A549 (cell line): ENCODE measurements at regions not wholly inside any gene's neighbourhood (a gene's known extent, or its start where the extent isn't known, plus 50 kb on each side); places are given as distances from the start of the nearest gene placed in this dataset.

Source experiments
- ATAC-seq, 2 experiments: fragments of 200-7000 bp in 1 of 2; fragments of >200 bp in 1 of 2; cut with Nextera tagmentation in 1 of 2; cut with Tn5 transposase in 1 of 2; 3 replicates each; pipeline versions ENCODE4 v1.8.0 to v1.9.1; 2018 to 2020; ENCODE audit warnings: mild to moderate bottlenecking in 1 of 2, moderate library complexity in 1 of 2
- CTCF ChIA-PET: fragments of 300-600 bp; sonication (Branson Sonifier 250); formaldehyde crosslinking; extraction: SDS; loops from one replicate; lab custom pipeline; 2021; ENCODE audit warnings: antibody characterized with exemption, inconsistent platforms; lab: Yijun Ruan, JAX
- POLR2A ChIA-PET: fragments of 350-600 bp; formaldehyde crosslinking; extraction: SDS; loops from one replicate; lab custom pipeline; 2021; ENCODE audit warnings: antibody characterized with exemption, inconsistent platforms; lab: Yijun Ruan, JAX
- DNase-seq, 2 experiments: peaks; one replicate each; pipeline versions ENCODE4 v3.0.0 to v3.0.0-alpha.2; 2011 to 2016; ENCODE audit warnings: low read depth in 1 of 2, low spot score in 1 of 2
- FAIRE-seq: peaks from 2 replicates; lab custom pipeline; 2011; peaks lifted over from hg19 to GRCh38; lab: Jason Lieb, UNC
- H3K27ac ChIP-seq, 2 experiments: fragments of >200 bp; sonication (Bioruptor Twin); formaldehyde crosslinking; 3 replicates each; pipeline ENCODE4 v1.5.1; 2016 to 2017
- H3K4me1 ChIP-seq: fragments of >200 bp; sonication (Bioruptor Twin); formaldehyde crosslinking; 3 replicates; pipeline ENCODE4 v1.6.1; 2016
- H3K4me2 ChIP-seq: fragments of >200 bp; sonication (Bioruptor Twin); formaldehyde crosslinking; 3 replicates; pipeline ENCODE4 v1.6.1; 2016
- H3K4me3 ChIP-seq: fragments of >200 bp; sonication (Bioruptor Twin); formaldehyde crosslinking; 3 replicates; pipeline ENCODE4 v1.5.1; 2016
- H3K9me3 ChIP-seq: fragments of >200 bp; sonication (Bioruptor Twin); formaldehyde crosslinking; 3 replicates; pipeline ENCODE4 v1.6.1; 2016
- FOSL2 ChIP-seq, 2 experiments: fragments of 450-650 bp in 1 of 2; fragments of >200 bp in 1 of 2; sonication (Bioruptor Twin) in 1 of 2; formaldehyde crosslinking; IDR thresholded peaks; 2 replicates each; pipeline versions ENCODE4 v1.5.0 to v1.6.1; 2016 to 2020; ENCODE audit warnings: mild to moderate bottlenecking in 1 of 2, moderate library complexity in 1 of 2
- FOXS1 ChIP-seq: fragments of 250-450 bp; sonication (Bioruptor Pico); IDR thresholded peaks from 2 replicates; pipeline ENCODE4 v1.5.0; 2020; ENCODE audit warnings: mild to moderate bottlenecking, moderate library complexity
- GATA3 ChIP-seq: IDR thresholded peaks from 2 replicates; pipeline ENCODE4 v1.6.1; 2012; ENCODE audit warnings: borderline replicate concordance
- HOXB13 ChIP-seq: fragments of 250-450 bp; sonication (Bioruptor Pico); IDR thresholded peaks from 2 replicates; pipeline ENCODE4 v1.5.0; 2020; ENCODE audit warnings: low read depth, mild to moderate bottlenecking, moderate library complexity
- HOXB5 ChIP-seq: fragments of 250-450 bp; sonication (Bioruptor Pico); IDR thresholded peaks from 2 replicates; pipeline ENCODE4 v1.5.0; 2020; ENCODE audit warnings: mild to moderate bottlenecking, moderate library complexity
- JUN ChIP-seq, 2 experiments: fragments of >200 bp; sonication (Bioruptor Twin); formaldehyde crosslinking; IDR thresholded peaks; 2 replicates in 1 of 2; 3 replicates in 1 of 2; pipeline ENCODE4 v1.6.1; 2016 to 2017
- JUNB ChIP-seq: fragments of >200 bp; sonication (Bioruptor Twin); formaldehyde crosslinking; IDR thresholded peaks from 2 replicates; pipeline ENCODE4 v1.6.1; 2016
- KDM5A ChIP-seq: fragments of 200-600 bp; sonication (generic); IDR thresholded peaks from 2 replicates; pipeline ENCODE4 v1.6.1; 2016; ENCODE audit warnings: antibody characterized with exemption, mild to moderate bottlenecking
- MAFK ChIP-seq: fragments of 450-650 bp; IDR thresholded peaks from 2 replicates; pipeline ENCODE4 v1.6.1; 2014; ENCODE audit not compliant: partially characterized antibody
- PHF8 ChIP-seq: fragments of 200-600 bp; sonication (generic); IDR thresholded peaks from 2 replicates; pipeline ENCODE4 v1.6.1; 2016; ENCODE audit warnings: low read depth, mild to moderate bottlenecking, antibody characterized with exemption, moderate library complexity, borderline replicate concordance
- POLR2A ChIP-seq: IDR thresholded peaks from 2 replicates; pipeline ENCODE4 v1.6.1; 2012; ENCODE audit warnings: mild to moderate bottlenecking, low read length
- RAD21 ChIP-seq, 2 experiments: fragments of >200 bp in 1 of 2; sonication (Bioruptor Twin) in 1 of 2; formaldehyde crosslinking in 1 of 2; IDR thresholded peaks in 1 of 2; conservative IDR thresholded peaks in 1 of 2; 2 replicates in 1 of 2; 3 replicates in 1 of 2; pipeline ENCODE4 v1.6.1; 2012 to 2018; ENCODE audit warnings: inconsistent platforms in 1 of 2
- RARB ChIP-seq: fragments of 250-450 bp; sonication (Bioruptor Pico); IDR thresholded peaks from 2 replicates; pipeline ENCODE4 v1.8.0; 2021; ENCODE audit warnings: mild to moderate bottlenecking, moderate library complexity
- REST ChIP-seq: fragments of 200-600 bp; sonication (generic); IDR thresholded peaks from 2 replicates; pipeline ENCODE4 v1.6.1; 2016; ENCODE audit warnings: antibody characterized with exemption, mild to moderate bottlenecking, moderate library complexity
- SMC3 ChIP-seq: fragments of >200 bp; sonication (Bioruptor Twin); formaldehyde crosslinking; IDR thresholded peaks from 3 replicates; pipeline ENCODE4 v1.6.1; 2018; ENCODE audit warnings: inconsistent platforms
- SREBF2 ChIP-seq: fragments of 450-650 bp; IDR thresholded peaks from 2 replicates; pipeline ENCODE4 v1.6.1; 2014; ENCODE audit warnings: mild to moderate bottlenecking, moderate library complexity
- TFCP2L1 ChIP-seq: fragments of 250-450 bp; sonication (Bioruptor Pico); IDR thresholded peaks from 2 replicates; pipeline ENCODE4 v1.5.0; 2021; ENCODE audit warnings: mild to moderate bottlenecking
- TP53 ChIP-seq: fragments of 250-450 bp; sonication (Bioruptor Pico); IDR thresholded peaks from 2 replicates; pipeline ENCODE4 v1.5.0; 2021; ENCODE audit warnings: mild to moderate bottlenecking, moderate library complexity
- ZFP36 ChIP-seq: fragments of 450-650 bp; IDR thresholded peaks from 2 replicates; pipeline ENCODE4 v1.6.1; 2014; ENCODE audit warnings: borderline replicate concordance; ENCODE audit not compliant: partially characterized antibody
- WGBS: methylation state at CpG from one replicate; pipeline ENCODE4 v1.1.6; 2017; ENCODE audit errors: missing lambda C conversion rate; 5-methylcytosine and 5-hydroxymethylcytosine counted together
- TF ChIP-seq, protein P1 (sequence below): fragments of >200 bp; sonication (Bioruptor Twin); formaldehyde crosslinking; IDR thresholded peaks from 3 replicates; pipeline ENCODE4 v1.5.1; 2016
- TF ChIP-seq, protein P2 (sequence below): fragments of >200 bp; sonication (Bioruptor Twin); formaldehyde crosslinking; IDR thresholded peaks from 3 replicates; pipeline ENCODE4 v1.6.1; 2016

- no peak overlapping the region for H3K4me2 ChIP-seq
- POLR2A ChIA-PET: no interaction called here
- CTCF ChIA-PET: interaction anchor here (0.8 to 2.1 kb wide), 10 partner anchors 76 to 355 kb away, joined by 3 to 7 read pairs (median 4); no protein-coding TSS in a partner anchor
- no peak for ATAC-seq
- no peak overlapping the region for H3K27ac ChIP-seq
- H3K9me3 ChIP-seq: no peaks in the 10 kb centered on the region
- FAIRE-seq: no peak
- no peaks in the 10 kb centered on the region for H3K4me1 ChIP-seq
- H3K4me3 ChIP-seq: no peak overlapping the region
- WGBS: 31% methylated on average over 3 of the region's 3 CpGs
- TF ChIP-seq FOSL2 (IDR thresholded peaks at IDR 0.05) (no peak), FOSL2 (CRISPR knock-in tag; IDR thresholded peaks at IDR 0.05) (no peak), MAFK (no peak), FOXS1 (CRISPR knock-in tag) (no peak), SREBF2 (no peak), KDM5A (no peak), ZFP36 (no peak)
- no peak for DNase-seq
These were observed 133.9 kb upstream of the ADAMTS3 start for GRCh38 chr4:72702948-72703347.

DNA sequence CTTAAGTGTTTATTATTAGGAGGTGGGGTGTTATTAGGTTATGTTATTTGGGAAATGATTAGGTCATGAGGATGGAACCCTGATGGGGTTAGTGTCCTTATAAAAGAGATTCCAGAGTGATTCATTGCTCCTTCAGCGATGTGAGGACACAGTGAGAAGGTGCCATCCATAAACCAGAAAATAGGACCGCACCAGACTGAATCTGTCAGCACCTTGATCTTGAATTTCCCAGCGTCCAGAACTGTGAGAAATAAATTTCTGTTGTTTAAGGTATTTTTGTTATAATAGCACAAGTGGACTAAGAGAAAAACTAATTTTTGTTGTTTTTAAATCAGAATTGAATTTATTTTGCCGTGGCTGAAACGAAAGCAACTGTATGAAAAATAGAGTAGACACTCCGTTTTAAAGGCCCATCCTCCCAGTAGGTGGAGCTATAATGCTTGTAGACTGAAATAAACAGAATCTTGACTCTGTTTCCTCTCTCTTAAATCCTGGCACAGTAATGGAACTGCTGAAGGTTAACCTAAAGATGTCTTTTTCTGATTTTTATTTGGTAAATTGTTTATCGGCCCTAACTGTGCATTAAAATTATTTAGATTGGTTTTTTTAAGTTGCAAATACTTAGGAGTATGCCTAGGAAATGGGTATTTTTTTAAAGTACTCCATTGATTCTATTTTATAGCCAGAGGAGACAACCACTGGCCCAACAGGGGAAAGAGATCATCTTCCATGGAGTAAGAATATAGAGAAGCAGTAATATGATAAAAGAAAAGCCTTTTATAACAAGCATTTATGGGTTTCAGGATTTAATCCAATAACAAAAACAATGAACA is 133.2 kb upstream of the ADAMTS3 start:
- peak; percentile 68 to 74; a peak in 5 of 6 replicates for ATAC-seq
- DNase-seq: peak; percentile 3 to 45
- Histone ChIP-seq H3K4me3 (peak overlapping the region; percentile 43), H3K9me3 (no peaks in the 10 kb centered on the region), H3K4me1 (no peaks in the 10 kb centered on the region), H3K4me2 (peak overlapping the region; percentile 61), H3K27ac (no peak overlapping the region)
- TF ChIP-seq PHF8: no peak
- no peak for TF ChIP-seq HOXB5 (CRISPR knock-in tag)
- TF ChIP-seq HOXB13: no peak
- no peak for TF ChIP-seq TP53 (CRISPR knock-in tag)
- no peak for TF ChIP-seq GATA3
- no peak for TF ChIP-seq POLR2A
- no peak for TF ChIP-seq MAFK
- TF ChIP-seq, protein P1, sequence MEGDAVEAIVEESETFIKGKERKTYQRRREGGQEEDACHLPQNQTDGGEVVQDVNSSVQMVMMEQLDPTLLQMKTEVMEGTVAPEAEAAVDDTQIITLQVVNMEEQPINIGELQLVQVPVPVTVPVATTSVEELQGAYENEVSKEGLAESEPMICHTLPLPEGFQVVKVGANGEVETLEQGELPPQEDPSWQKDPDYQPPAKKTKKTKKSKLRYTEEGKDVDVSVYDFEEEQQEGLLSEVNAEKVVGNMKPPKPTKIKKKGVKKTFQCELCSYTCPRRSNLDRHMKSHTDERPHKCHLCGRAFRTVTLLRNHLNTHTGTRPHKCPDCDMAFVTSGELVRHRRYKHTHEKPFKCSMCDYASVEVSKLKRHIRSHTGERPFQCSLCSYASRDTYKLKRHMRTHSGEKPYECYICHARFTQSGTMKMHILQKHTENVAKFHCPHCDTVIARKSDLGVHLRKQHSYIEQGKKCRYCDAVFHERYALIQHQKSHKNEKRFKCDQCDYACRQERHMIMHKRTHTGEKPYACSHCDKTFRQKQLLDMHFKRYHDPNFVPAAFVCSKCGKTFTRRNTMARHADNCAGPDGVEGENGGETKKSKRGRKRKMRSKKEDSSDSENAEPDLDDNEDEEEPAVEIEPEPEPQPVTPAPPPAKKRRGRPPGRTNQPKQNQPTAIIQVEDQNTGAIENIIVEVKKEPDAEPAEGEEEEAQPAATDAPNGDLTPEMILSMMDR: peak; percentile 82
- TF ChIP-seq, protein P2, sequence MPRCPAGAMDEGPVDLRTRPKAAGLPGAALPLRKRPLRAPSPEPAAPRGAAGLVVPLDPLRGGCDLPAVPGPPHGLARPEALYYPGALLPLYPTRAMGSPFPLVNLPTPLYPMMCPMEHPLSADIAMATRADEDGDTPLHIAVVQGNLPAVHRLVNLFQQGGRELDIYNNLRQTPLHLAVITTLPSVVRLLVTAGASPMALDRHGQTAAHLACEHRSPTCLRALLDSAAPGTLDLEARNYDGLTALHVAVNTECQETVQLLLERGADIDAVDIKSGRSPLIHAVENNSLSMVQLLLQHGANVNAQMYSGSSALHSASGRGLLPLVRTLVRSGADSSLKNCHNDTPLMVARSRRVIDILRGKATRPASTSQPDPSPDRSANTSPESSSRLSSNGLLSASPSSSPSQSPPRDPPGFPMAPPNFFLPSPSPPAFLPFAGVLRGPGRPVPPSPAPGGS: no peak
- TF ChIP-seq RAD21 (conservative IDR thresholded peaks at IDR 0.05 in 1 of 2, IDR thresholded peaks at IDR 0.05 in 1 of 2): peak; percentile 70 to 73
- TF ChIP-seq TFCP2L1: no peak
- no peak for TF ChIP-seq JUN (IDR thresholded peaks at IDR 0.05)
- peak; percentile 79 for TF ChIP-seq SMC3
- no peak for TF ChIP-seq REST
- TF ChIP-seq JUNB: no peak
- no peak for TF ChIP-seq RARB (CRISPR knock-in tag)
- FAIRE-seq: no peak
- ChIA-PET CTCF (interaction anchor here (0.8 to 2.1 kb wide), 9 partner anchors 36 to 355 kb away, joined by 3 to 7 read pairs (median 3); no protein-coding TSS in a partner anchor), POLR2A (no interaction called here)
- 0% methylated on average over 7 of the region's 7 CpGs for WGBS
